T1000 (cell line): ENCODE measurements at regions not wholly inside any gene's neighbourhood (a gene's known extent, or its start where the extent isn't known, plus 50 kb on each side); places are given as distances from the start of the nearest gene placed in this dataset.
"Not testable (repeated sequence)": the region's sequence is repeated elsewhere in the genome, so short reads cannot be mapped to it uniquely, and the experiment has no call there.

Experiments used
- DNase-seq: peaks from one replicate; lab custom pipeline; 2025; ENCODE audit warnings: mixed read lengths; lab: John Stamatoyannopoulos, UW

DNA sequence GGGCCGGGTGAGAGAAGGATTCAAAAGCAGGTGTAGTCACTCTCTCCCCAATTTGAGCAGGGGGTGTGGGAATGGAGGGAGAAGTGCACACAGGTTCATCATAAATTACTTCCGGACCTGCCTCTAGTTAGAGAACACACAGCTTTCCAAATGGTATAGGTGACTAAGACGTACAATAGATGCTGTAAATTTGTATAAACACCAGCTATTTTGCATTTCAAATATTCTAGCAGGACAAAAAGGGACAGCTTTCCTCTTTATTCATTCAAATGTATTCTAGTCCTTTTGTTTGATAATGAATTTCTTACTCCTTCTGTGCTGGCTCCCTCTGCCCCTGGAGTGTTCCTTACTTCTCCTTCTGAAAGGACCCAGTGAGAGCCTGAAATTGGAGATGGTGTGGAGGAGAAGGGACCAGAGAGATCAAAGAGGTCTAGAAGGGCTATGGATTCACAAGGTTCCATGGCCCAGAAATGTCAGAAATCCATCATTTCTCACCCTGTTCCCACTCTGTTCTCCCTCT lies 53.2 kb upstream of the SH3BP4 start:
- DNase-seq, result no peak

- DNase-seq, result not testable (repeated sequence)
Observed at GRCh38 chr2:234888442-234888841, 63.4 kb upstream of the SH3BP4 start.

GRCh38 chr2:234887195-234887594 lies 64.6 kb upstream of the SH3BP4 start:
- DNase-seq, result no peak

DNA sequence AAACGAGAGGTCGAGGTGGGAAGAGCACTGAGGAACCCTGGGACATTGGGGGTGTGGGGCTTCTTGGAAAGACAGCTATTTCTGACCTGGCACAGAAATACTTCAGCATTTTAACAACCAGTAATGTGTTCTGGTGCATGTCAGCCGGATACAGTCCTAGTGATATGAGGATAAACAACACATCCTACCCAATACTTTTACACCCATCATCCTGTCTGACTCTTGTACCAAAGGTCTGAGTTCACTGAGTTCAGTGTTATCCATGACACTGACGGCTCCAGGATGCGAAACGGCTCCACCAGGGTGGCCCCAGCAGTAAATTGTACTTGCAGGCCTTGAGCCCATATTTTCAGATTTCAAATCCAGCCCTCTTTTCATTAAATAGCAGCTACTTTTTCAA lies 65.9 kb upstream of the SH3BP4 start:
- no peak for DNase-seq

DNA sequence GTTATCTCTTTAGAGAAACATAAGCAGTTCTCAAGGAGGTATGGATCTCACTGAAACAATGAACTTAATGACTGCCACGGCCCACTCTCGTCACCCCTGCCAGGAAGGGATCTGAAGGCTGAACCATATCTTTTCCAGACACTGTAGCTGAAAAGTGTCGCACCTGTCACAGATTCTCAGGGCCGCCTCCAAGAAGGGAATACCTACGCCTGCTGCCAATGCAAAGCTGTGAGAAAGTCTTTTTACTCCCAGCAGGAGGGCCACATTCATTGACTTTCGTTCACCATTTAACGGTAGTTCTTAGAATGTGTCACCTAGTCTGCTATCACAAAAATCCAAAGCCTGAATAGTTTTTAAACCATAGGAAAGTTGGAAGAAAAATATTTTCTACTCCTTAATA lies 66.7 kb upstream of the SH3BP4 start:
- DNase-seq, result no peak

DNA sequence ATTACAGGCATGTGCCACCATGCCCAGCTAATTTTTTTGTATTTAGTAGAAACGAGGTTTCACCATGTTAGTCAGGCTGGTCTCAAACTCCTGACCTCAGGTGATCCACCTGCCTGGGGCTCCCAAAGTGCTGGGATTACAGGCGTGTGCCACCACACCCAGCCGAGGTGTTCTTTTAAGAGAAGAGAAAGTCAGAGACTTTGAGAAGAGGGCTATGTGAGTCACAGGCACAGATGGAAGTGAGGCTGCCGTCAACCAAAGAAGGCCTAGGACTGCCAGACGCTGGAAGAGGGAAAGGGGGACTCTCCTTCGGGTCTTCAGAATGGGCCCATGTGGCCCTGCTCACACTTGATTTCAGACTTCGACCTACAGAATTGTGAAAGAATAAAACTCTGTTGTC lies 67.2 kb upstream of the SH3BP4 start:
- DNase-seq, result no peak

GRCh38 chr2:234881413-234882241 lies 70.2 kb upstream of the SH3BP4 start:
- peak; percentile 88 for DNase-seq

DNA sequence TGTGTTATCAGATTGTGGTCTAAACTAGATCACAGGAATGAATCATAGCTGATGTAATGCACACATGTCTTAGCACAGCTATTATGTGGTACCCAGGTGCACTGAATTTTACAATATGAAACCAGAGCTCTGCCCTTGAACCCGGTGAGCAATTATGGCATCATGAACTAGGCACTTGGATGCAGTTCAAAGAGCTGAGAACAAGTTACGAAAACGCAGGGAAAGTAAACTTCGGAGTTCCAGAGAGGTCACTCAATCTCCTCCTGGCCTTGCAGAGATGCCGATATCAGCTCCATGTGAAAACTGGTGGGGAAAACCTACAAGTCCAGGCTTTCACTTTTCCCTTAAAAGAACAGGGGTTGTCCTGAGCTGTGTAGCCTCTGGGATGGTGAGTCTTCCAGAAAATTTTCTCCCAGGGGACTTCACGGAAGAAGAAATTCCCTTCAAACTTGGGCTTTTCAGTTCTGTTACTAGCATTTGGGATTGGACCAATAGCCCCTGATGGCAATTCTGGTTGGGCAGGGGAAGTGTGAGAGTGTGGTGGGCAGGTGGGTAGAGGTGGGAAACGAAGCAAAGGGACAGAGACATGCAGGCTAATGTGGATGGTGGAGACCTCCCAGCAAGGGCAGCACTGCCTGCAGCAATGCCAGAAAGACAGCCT lies 71.1 kb upstream of the SH3BP4 start:
- peak; percentile 52 for DNase-seq

- DNase-seq, result no peak
Observed at GRCh38 chr2:234879671-234880455, 72.0 kb upstream of the SH3BP4 start.

GRCh38 chr2:234876621-234877020 lies 75.2 kb upstream of the SH3BP4 start:
- not testable (repeated sequence) for DNase-seq

DNA sequence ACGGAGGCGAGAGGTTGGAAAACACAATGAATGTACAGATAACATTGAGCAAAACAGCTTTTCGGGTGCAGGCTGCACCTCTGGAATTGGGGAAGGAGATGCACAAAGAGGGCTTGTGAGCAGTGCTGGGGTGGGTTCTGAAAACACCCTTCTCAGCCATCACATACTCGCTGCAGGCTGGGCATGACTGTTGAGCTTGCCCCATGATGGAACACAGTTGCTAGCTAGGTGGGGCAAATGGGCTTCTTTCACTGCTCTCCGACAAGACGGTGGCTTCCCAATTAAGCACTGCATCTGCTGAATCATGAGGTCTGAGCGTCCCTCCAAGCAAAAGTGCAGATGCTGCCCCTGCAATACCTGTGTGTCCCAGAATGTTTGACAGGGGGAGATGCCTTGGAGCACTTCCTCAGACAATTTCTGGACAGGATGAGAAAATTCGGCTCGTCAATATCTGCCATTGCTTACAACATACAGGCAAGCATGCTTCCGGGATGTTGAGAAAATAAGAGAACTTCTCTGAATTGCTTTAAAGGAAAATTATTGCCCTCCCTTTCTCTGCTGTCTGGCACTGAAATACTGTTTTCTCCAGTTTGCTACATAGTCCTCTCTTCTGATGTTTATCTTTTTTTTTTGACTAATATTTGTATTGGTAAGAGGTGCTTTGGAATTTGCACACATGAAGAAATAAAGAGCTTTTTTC lies 77.3 kb upstream of the SH3BP4 start:
- DNase-seq, result no peak

- DNase-seq, result no peak
Observed at GRCh38 chr2:234873828-234874173, 78.0 kb upstream of the SH3BP4 start.

GRCh38 chr2:234873103-234873827 lies 78.6 kb upstream of the SH3BP4 start:
- DNase-seq, result no peak

- no peak for DNase-seq
Observed at GRCh38 chr2:234869969-234870368, 81.8 kb upstream of the SH3BP4 start.

- DNase-seq, result no peak
Observed at GRCh38 chr2:234869164-234869563, 82.7 kb upstream of the SH3BP4 start.

GRCh38 chr2:234867882-234868285 lies 83.9 kb upstream of the SH3BP4 start:
- DNase-seq, result no peak

GRCh38 chr2:234865586-234865985 lies 86.2 kb upstream of the SH3BP4 start:
- DNase-seq, result no peak

DNA sequence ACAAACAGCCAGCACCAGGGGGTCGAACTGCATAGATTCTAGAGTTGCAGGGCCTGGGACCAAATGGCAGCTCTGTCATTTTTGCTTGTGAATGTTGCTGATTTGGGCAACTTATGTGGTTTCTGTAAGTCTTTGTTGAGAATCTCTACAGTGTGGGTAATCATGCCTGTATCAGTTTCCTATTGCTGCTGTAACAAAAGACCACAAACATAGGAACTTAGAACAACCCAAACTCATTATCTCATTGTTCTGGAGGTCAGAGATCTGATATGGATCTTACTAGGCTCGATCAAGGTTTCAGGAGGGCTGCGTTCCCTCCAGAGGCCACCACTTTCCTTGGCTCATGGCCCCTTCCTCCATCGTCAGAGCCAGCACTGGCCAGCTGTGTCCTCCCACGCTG lies 86.8 kb upstream of the SH3BP4 start:
- no peak for DNase-seq

DNA sequence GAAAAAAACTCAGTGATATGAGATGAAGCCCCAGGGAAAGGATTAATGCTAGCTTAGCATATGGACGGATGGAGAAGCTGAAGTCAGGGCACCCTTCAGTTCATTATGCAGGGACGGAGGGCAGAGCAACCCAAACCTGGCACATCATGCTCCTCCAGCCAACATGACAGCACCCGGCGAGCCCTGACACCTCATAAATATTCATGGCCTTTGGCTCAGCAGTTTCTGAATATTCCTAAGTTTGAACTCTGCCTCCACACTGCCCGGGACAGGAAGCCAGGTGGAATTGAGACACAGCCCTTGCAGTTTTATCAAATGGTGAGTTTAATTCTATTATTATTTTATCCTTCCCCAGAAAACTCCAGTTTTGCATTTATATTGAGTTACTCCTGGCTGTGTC lies 87.3 kb upstream of the SH3BP4 start:
- no peak for DNase-seq

DNA sequence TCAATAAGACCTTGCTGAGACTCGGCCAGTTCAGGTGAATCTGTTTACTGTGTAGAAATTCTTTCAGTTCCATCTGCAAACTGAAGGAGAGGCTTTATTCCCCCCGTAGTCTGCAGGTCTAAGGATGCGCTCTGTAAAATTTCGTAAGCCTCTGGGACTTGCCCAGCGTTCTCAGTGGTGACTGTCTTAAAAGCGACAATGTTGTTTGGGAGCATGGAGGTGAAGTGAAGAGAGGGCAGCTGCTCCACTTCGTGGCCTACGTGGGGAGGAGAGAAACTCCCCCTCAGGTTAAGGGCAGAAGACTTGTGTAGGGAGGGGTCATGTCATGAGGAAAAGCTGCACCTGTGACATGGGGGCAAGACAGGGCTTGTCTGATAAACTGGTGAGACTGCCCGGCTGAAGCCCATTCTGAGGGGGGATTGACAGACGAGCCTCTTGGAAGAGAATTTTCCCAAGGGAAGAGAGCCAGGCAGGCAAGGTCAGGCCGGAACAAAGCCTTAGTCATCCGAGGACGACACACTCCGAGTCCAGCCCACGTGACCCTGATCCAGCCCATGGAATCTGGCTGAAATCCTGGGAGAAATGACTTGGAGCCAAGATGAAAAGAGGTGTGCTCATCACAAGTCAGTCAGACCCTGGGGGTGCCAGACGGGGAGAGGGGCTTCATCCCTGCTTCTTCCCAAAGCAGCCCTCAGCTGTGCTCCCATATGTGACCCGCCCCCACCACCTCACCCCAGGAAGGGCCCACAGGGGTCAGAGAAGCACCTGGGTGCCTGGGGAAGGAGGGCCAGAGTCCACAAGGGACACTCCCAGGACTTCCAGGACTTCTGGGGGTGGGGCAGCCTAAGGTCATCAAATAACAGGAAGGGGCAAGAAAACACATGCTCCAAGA lies 88.5 kb upstream of the SH3BP4 start:
- peak; percentile 14 for DNase-seq
